Brain microvascular endothelial cell (primary cell): ENCODE measurements at regions not wholly inside any gene's neighbourhood (a gene's known extent, or its start where the extent isn't known, plus 50 kb on each side); places are given as distances from the start of the nearest gene placed in this dataset.
"Not testable (repeated sequence)": the region's sequence is repeated elsewhere in the genome, so short reads cannot be mapped to it uniquely, and the experiment has no call there.

Experiments
- DNase-seq: peaks from one replicate; pipeline ENCODE4 v3.0.0-alpha.2; 2020
- H3K27ac ChIP-seq: fragments of 250-450 bp; sonication (Bioruptor Pico); 2 replicates; pipeline ENCODE4 v1.5.1; 2020; ENCODE audit warnings: mild to moderate bottlenecking, moderate library complexity
- H3K27me3 ChIP-seq: fragments of 250-450 bp; sonication (Bioruptor Pico); replicated peaks from 2 replicates; pipeline ENCODE4 v1.5.1; 2020; ENCODE audit warnings: mild to moderate bottlenecking
- H3K36me3 ChIP-seq: fragments of 250-450 bp; sonication (Bioruptor Pico); replicated peaks from 2 replicates; pipeline ENCODE4 v1.5.1; 2020; ENCODE audit warnings: mild to moderate bottlenecking
- H3K4me3 ChIP-seq: 2 replicates; pipeline ENCODE4 v1.5.1; 2011; ENCODE audit warnings: low read depth, mild to moderate bottlenecking, control low read depth, low read length, moderate library complexity
- CTCF ChIP-seq: IDR thresholded peaks from 2 replicates; pipeline ENCODE4 v1.5.1; 2011; ENCODE audit warnings: low read depth, mild to moderate bottlenecking, moderate library complexity, low read length, control low read depth, inconsistent platforms; ENCODE audit errors: missing control alignments
- in situ Hi-C: cut with HindIII; loops from 2 replicates; pipeline ENCODE4 v1.10.0; 2017; ENCODE audit warnings: low sequenced_read_pairs, low pct_ligation_motif_present

GRCh38 chr2:106270471-106270891 lies 76.4 kb upstream of the UXS1 start:
- no peak overlapping the region for H3K4me3 ChIP-seq
- DNase-seq, result no peak
- in situ Hi-C loops, result no loop called here
- no peak overlapping the region for H3K27ac ChIP-seq
- H3K27me3 ChIP-seq, result no peaks in the 10 kb centered on the region
- H3K36me3 ChIP-seq, result no peaks in the 10 kb centered on the region
- TF ChIP-seq CTCF, result no peak

GRCh38 chr2:106269591-106270291 lies 75.6 kb upstream of the UXS1 start:
- no peak for DNase-seq
- in situ Hi-C loops, result no loop called here
- no peak overlapping the region for H3K4me3 ChIP-seq
- no peaks in the 10 kb centered on the region for H3K36me3 ChIP-seq
- H3K27me3 ChIP-seq, result no peaks in the 10 kb centered on the region
- no peak for TF ChIP-seq CTCF
- H3K27ac ChIP-seq, result no peak overlapping the region

GRCh38 chr2:106267997-106268396 lies 73.9 kb upstream of the UXS1 start:
- H3K27ac ChIP-seq, result no peak overlapping the region
- no peak for TF ChIP-seq CTCF
- H3K4me3 ChIP-seq, result no peak overlapping the region
- H3K27me3 ChIP-seq, result no peaks in the 10 kb centered on the region
- no peak for DNase-seq
- no peaks in the 10 kb centered on the region for H3K36me3 ChIP-seq
- in situ Hi-C loops, result no loop called here

- no peak overlapping the region for H3K4me3 ChIP-seq
- TF ChIP-seq CTCF, result no peak
- no peak for DNase-seq
- in situ Hi-C loops, result no loop called here
- no peaks in the 10 kb centered on the region for H3K27me3 ChIP-seq
- no peaks in the 10 kb centered on the region for H3K36me3 ChIP-seq
- no peak overlapping the region for H3K27ac ChIP-seq
These were observed 67.8 kb upstream of the UXS1 start for GRCh38 chr2:106261871-106262321.

- H3K27me3 ChIP-seq, H3K36me3 ChIP-seq, H3K27ac ChIP-seq, H3K4me3 ChIP-seq, DNase-seq, in situ Hi-C loops: not testable (repeated sequence)
These were observed 64.8 kb upstream of the UXS1 start for GRCh38 chr2:106258859-106259258.

- Histone ChIP-seq H3K36me3 (no peaks in the 10 kb centered on the region), H3K4me3 (no peak overlapping the region), H3K27ac (no peak overlapping the region), H3K27me3 (no peaks in the 10 kb centered on the region)
- in situ Hi-C loops, result no loop called here
- TF ChIP-seq CTCF, result no peak
- no peak for DNase-seq
These were observed 63.7 kb upstream of the UXS1 start for GRCh38 chr2:106257830-106258229.
